Activated naive CD8-positive, alpha-beta T cell treated with anti-CD3 and anti-CD28 coated beads, Interleukin-2, amount 50 U/mL, for 16 hours (primary cell): ENCODE measurements at regions not wholly inside any gene's neighbourhood (a gene's known extent, or its start where the extent isn't known, plus 50 kb on each side); places are given as distances from the start of the nearest gene placed in this dataset.
"Not testable (repeated sequence)": the region's sequence is repeated elsewhere in the genome, so short reads cannot be mapped to it uniquely, and the experiment has no call there.

Experiments used
- DNase-seq: peaks from one replicate; pipeline ENCODE4 v3.0.0-alpha.2; 2020; ENCODE audit warnings: low read depth, low spot score

GRCh38 chr11:127866109-127866508 is 721.2 kb downstream of the ETS1 start:
- DNase-seq, result no peak

GRCh38 chr11:127864861-127865260 is 722.5 kb downstream of the ETS1 start:
- DNase-seq, result no peak

- no peak for DNase-seq
These were observed 725.0 kb downstream of the ETS1 start for GRCh38 chr11:127862406-127862805.

- DNase-seq, result no peak
These were observed 727.4 kb downstream of the ETS1 start for GRCh38 chr11:127859941-127860354.

GRCh38 chr11:127844876-127845275 is 742.5 kb downstream of the ETS1 start:
- no peak for DNase-seq

- DNase-seq, result peak; percentile 6
These were observed 743.6 kb downstream of the ETS1 start for GRCh38 chr11:127843483-127844396.

- no peak for DNase-seq
These were observed 762.2 kb downstream of the ETS1 start for GRCh38 chr11:127825183-127825582.

- DNase-seq, result no peak
These were observed 768.7 kb downstream of the ETS1 start for GRCh38 chr11:127818625-127819024.

GRCh38 chr11:127816962-127817361 is 770.4 kb downstream of the ETS1 start:
- no peak for DNase-seq

- DNase-seq, result no peak
These were observed 772.0 kb downstream of the ETS1 start for GRCh38 chr11:127815331-127815730.

- no peak for DNase-seq
These were observed 780.9 kb downstream of the ETS1 start for GRCh38 chr11:127806501-127806900.

- no peak for DNase-seq
These were observed 781.6 kb downstream of the ETS1 start for GRCh38 chr11:127805771-127806170.

GRCh38 chr11:127804747-127805400 is 782.5 kb downstream of the ETS1 start:
- no peak for DNase-seq

- no peak for DNase-seq
These were observed 783.6 kb downstream of the ETS1 start for GRCh38 chr11:127803755-127804154.

- no peak for DNase-seq
These were observed 786.2 kb downstream of the ETS1 start for GRCh38 chr11:127800989-127801688.

GRCh38 chr11:127795326-127795725 is 792.0 kb downstream of the ETS1 start:
- DNase-seq, result no peak

- DNase-seq, result no peak
These were observed 791.3 kb upstream of the KIRREL3 start for GRCh38 chr11:127791844-127792243.

- no peak for DNase-seq
These were observed 790.0 kb upstream of the KIRREL3 start for GRCh38 chr11:127790592-127790991.

GRCh38 chr11:127789927-127790326 is 789.4 kb upstream of the KIRREL3 start:
- DNase-seq, result no peak

- not testable (repeated sequence) for DNase-seq
These were observed 772.4 kb upstream of the KIRREL3 start for GRCh38 chr11:127772938-127773337.

GRCh38 chr11:127768931-127769330 is 768.4 kb upstream of the KIRREL3 start:
- not testable (repeated sequence) for DNase-seq

- DNase-seq, result no peak
These were observed 766.2 kb upstream of the KIRREL3 start for GRCh38 chr11:127766734-127767133.
